ENCODE measurements at regions not wholly inside any gene's neighbourhood (a gene's known extent, or its start where the extent isn't known, plus 50 kb on each side); places are given as distances from the start of the nearest gene placed in this dataset.

GRCh38 chr5:114940709-114941108 lies 229.0 kb downstream of the TRIM36 start (continued):
- TF ChIP-seq LARP7 (IDR thresholded peaks at IDR 0.05) = no peak

DNA sequence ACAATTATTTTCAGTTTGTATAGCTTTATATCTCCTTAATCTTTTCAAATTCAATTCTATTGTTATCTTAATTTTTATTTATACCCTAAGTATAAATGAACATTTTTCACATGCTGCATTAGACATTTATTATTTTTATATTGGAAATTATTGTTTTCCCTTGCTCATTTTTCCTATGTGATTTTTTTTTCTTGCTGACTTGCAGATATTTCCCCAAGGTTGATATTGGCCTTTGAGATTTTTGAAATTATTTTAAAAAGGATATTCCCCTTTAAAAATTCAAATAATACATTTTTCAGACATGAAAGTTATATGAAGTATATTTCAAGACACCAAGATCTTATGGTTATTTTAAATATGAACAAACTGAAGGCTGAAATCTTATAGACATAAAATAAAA lies 234.2 kb downstream of the TRIM36 start:
- Histone ChIP-seq H4K20me1 (ENCODE audit: control insufficient read depth, insufficient read depth) (no peaks in the 10 kb centered on the region), H3K9me3 (replicated peaks; ENCODE audit: control insufficient read depth, insufficient read depth, low read length) (peaks cover 2% of the 10 kb centered on the region; the same call in 1 of the 3 replicates), H2AFZ (ENCODE audit: control insufficient read depth, low read depth, low read length) (no peak overlapping the region), H3K4me3 (no peak overlapping the region), H3K4me2 (ENCODE audit: control insufficient read depth, insufficient read depth) (no peak overlapping the region), H3K79me2 (ENCODE audit: control insufficient read depth, insufficient read depth, low read length) (no peaks in the 10 kb centered on the region), H3K27me3 (replicated peaks in 1 of 2; ENCODE audit: control insufficient read depth in 2 of 2, insufficient read depth in 2 of 2, low read length in 1 of 2) (no peaks in the 10 kb centered on the region), H3K36me3 (ENCODE audit: control insufficient read depth in 2 of 2, insufficient read depth in 2 of 2, low read length in 1 of 2) (no peaks in the 10 kb centered on the region), H3K9ac (ENCODE audit: control insufficient read depth, insufficient read depth, low read length) (no peak overlapping the region), H3K4me1 (ENCODE audit: control insufficient read depth, insufficient read depth, low read length) (no peaks in the 10 kb centered on the region), H3K27ac (ENCODE audit: control insufficient read depth, insufficient read depth) (no peak overlapping the region)
- FAIRE-seq (no peak), ATAC-seq (no peak), DNase-seq (ENCODE audit: low read depth, low spot score) (no peak)
- in situ Hi-C loops (cut with MboI) = no loop called here
- CTCF ChIA-PET = no interaction called here
- BruUV-seq (replicated peaks) = no TSS peak
- RAD21 ChIA-PET (ENCODE audit: unreplicated experiment) = no interaction called here
- SMC1A ChIA-PET (ENCODE audit: uncharacterized antibody, unreplicated experiment) = no interaction called here
- POLR2A ChIA-PET = no interaction called here
- intact Hi-C loops (cut with micrococcal nuclease; ENCODE audit: unreplicated experiment) = no loop called here
- TF ChIP-seq ATF7 (IDR thresholded peaks at IDR 0.05; ENCODE audit: low read depth) = no peak
- TF ChIP-seq, protein P1, sequence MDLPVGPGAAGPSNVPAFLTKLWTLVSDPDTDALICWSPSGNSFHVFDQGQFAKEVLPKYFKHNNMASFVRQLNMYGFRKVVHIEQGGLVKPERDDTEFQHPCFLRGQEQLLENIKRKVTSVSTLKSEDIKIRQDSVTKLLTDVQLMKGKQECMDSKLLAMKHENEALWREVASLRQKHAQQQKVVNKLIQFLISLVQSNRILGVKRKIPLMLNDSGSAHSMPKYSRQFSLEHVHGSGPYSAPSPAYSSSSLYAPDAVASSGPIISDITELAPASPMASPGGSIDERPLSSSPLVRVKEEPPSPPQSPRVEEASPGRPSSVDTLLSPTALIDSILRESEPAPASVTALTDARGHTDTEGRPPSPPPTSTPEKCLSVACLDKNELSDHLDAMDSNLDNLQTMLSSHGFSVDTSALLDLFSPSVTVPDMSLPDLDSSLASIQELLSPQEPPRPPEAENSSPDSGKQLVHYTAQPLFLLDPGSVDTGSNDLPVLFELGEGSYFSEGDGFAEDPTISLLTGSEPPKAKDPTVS (IDR thresholded peaks at IDR 0.05; ENCODE audit: low read depth, low read length) = no peak
- no peak for TF ChIP-seq POU2F2 (IDR thresholded peaks at IDR 0.05; ENCODE audit: borderline replicate concordance, low read depth, low read length)
- no peak for TF ChIP-seq ZBTB33 (IDR thresholded peaks at IDR 0.05)
- no peak for TF ChIP-seq KDM1A (IDR thresholded peaks at IDR 0.05; ENCODE audit: borderline replicate concordance)
- no peak for TF ChIP-seq MYB (IDR thresholded peaks at IDR 0.05; ENCODE audit: borderline replicate concordance, low read depth, low read length)
- no peak for TF ChIP-seq SUPT20H (IDR thresholded peaks at IDR 0.05; ENCODE audit: borderline replicate concordance, control insufficient read depth, low read depth, low read length)
- TF ChIP-seq NFIC (IDR thresholded peaks at IDR 0.05; ENCODE audit: low read depth, low read length) = no peak
- TF ChIP-seq TBL1XR1 (IDR thresholded peaks at IDR 0.05; ENCODE audit: low read depth, low read length) = no peak
- no peak for TF ChIP-seq JUND (IDR thresholded peaks at IDR 0.05; ENCODE audit: low read depth, low read length)
- no peak for TF ChIP-seq RELA (IDR thresholded peaks at IDR 0.05; ENCODE audit: borderline replicate concordance, partially characterized antibody)
- no peak for TF ChIP-seq EED (IDR thresholded peaks at IDR 0.05; ENCODE audit: low read depth)
- TF ChIP-seq BCLAF1 (IDR thresholded peaks at IDR 0.05) = no peak
- TF ChIP-seq, protein P2, sequence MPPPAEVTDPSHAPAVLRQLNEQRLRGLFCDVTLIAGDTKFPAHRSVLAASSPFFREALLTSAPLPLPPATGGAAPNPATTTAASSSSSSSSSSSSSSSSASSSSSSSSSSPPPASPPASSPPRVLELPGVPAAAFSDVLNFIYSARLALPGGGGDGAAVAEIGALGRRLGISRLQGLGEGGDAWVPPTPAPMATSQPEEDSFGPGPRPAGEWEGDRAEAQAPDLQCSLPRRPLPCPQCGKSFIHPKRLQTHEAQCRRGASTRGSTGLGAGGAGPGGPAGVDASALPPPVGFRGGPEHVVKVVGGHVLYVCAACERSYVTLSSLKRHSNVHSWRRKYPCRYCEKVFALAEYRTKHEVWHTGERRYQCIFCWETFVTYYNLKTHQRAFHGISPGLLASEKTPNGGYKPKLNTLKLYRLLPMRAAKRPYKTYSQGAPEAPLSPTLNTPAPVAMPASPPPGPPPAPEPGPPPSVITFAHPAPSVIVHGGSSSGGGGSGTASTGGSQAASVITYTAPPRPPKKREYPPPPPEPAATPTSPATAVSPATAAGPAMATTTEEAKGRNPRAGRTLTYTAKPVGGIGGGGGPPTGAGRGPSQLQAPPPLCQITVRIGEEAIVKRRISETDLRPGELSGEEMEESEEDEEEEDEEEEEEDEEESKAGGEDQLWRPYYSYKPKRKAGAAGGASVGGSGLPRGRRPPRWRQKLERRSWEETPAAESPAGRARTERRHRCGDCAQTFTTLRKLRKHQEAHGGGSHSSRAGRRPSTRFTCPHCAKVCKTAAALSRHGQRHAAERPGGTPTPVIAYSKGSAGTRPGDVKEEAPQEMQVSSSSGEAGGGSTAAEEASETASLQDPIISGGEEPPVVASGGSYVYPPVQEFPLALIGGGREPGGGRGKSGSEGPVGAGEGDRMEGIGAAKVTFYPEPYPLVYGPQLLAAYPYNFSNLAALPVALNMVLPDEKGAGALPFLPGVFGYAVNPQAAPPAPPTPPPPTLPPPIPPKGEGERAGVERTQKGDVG (CRISPR knock-in tag; IDR thresholded peaks at IDR 0.05) = no peak
- no peak for TF ChIP-seq CREB1 (IDR thresholded peaks at IDR 0.05; ENCODE audit: low read depth)
